ENCODE measurements at regions not wholly inside any gene's neighbourhood (a gene's known extent, or its start where the extent isn't known, plus 50 kb on each side); places are given as distances from the start of the nearest gene placed in this dataset.

- TF ChIP-seq POLR2A (IDR thresholded peaks at IDR 0.05): no peak
- no peak for TF ChIP-seq CTCF (IDR thresholded peaks at IDR 0.05)
Observed at GRCh38 chr2:8392098-8392866, 289.6 kb upstream of the ID2 start.
